Peyer's patch (tissue), 4 donors: ENCODE measurements at regions not wholly inside any gene's neighbourhood (a gene's known extent, or its start where the extent isn't known, plus 50 kb on each side); places are given as distances from the start of the nearest gene placed in this dataset.

Source experiments
- DNase-seq, 3 donors: peaks; one replicate each; pipeline ENCODE4 v3.0.0-alpha.2; 2017 to 2019
- H3K27ac ChIP-seq, 4 donors: fragments of 200-600 bp; sonication (generic); one replicate each; pipeline ENCODE4 v1.5.1; 2016 to 2019
- H3K27me3 ChIP-seq, 2 donors: fragments of 200-600 bp; sonication (generic); one replicate each; pipeline ENCODE4 v1.5.1; 2019
- H3K36me3 ChIP-seq, 3 donors: fragments of 200-600 bp; sonication (generic); one replicate each; pipeline ENCODE4 v1.5.1; 2016 to 2019
- H3K4me1 ChIP-seq, 4 donors: fragments of 200-600 bp; sonication (generic); one replicate each; pipeline ENCODE4 v1.5.1; 2016 to 2019
- H3K4me3 ChIP-seq, 4 donors: fragments of 200-600 bp; sonication (generic); 1 replicate in 3 of 4; 2 replicates in 1 of 4; pipeline ENCODE4 v1.5.1; 2016 to 2019; ENCODE audit warnings: mild to moderate bottlenecking in 1 of 4
- H3K9me3 ChIP-seq, 4 donors: fragments of 200-600 bp; sonication (generic); one replicate each; pipeline ENCODE4 v1.5.1; 2016 to 2019; ENCODE audit warnings: mild to moderate bottlenecking in 1 of 4
- POLR2A ChIP-seq, 2 donors: fragments of 450-650 bp; IDR thresholded peaks; one replicate each; pipeline ENCODE4 v1.5.1; 2017; ENCODE audit warnings: antibody characterized with exemption in 2 of 2, mild to moderate bottlenecking in 2 of 2, moderate library complexity in 2 of 2
- TF ChIP-seq, protein P1 (sequence below), 6 experiments: fragments of 450-650 bp in 4 of 6; fragments of 200-600 bp in 2 of 6; sonication (generic) in 1 of 6; IDR thresholded peaks; one replicate each; pipeline ENCODE4 v1.5.1; 2017 to 2019; ENCODE audit warnings: antibody characterized with exemption in 6 of 6, mild to moderate bottlenecking in 3 of 6, moderate library complexity in 1 of 6

DNA sequence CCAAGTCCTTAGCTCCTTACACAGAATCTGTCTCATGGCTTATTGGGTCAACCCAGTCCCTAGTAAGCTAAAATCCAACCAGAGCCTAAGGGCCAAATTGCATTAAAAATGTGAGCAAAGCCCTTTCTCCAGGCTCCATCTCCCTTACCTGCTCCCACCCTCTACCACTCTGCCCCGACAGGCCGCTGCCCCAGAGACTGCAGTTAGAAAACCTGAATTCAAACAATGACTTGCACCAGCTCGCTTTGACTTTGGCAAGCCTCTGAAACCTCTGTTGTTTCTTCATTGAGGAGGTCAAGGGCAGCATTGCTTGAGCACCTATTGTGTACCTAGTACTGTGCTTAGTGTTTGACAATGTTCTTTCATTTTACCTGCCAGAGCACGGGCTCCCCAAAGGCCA, 188.1 kb upstream of the PMEPA1 start:
- H3K4me3 ChIP-seq: no peak overlapping the region
- no peak for DNase-seq
- no peak for TF ChIP-seq POLR2A (IDR thresholded peaks at IDR 0.05)
- TF ChIP-seq, protein P1, sequence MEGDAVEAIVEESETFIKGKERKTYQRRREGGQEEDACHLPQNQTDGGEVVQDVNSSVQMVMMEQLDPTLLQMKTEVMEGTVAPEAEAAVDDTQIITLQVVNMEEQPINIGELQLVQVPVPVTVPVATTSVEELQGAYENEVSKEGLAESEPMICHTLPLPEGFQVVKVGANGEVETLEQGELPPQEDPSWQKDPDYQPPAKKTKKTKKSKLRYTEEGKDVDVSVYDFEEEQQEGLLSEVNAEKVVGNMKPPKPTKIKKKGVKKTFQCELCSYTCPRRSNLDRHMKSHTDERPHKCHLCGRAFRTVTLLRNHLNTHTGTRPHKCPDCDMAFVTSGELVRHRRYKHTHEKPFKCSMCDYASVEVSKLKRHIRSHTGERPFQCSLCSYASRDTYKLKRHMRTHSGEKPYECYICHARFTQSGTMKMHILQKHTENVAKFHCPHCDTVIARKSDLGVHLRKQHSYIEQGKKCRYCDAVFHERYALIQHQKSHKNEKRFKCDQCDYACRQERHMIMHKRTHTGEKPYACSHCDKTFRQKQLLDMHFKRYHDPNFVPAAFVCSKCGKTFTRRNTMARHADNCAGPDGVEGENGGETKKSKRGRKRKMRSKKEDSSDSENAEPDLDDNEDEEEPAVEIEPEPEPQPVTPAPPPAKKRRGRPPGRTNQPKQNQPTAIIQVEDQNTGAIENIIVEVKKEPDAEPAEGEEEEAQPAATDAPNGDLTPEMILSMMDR (IDR thresholded peaks at IDR 0.05): no peak

DNA sequence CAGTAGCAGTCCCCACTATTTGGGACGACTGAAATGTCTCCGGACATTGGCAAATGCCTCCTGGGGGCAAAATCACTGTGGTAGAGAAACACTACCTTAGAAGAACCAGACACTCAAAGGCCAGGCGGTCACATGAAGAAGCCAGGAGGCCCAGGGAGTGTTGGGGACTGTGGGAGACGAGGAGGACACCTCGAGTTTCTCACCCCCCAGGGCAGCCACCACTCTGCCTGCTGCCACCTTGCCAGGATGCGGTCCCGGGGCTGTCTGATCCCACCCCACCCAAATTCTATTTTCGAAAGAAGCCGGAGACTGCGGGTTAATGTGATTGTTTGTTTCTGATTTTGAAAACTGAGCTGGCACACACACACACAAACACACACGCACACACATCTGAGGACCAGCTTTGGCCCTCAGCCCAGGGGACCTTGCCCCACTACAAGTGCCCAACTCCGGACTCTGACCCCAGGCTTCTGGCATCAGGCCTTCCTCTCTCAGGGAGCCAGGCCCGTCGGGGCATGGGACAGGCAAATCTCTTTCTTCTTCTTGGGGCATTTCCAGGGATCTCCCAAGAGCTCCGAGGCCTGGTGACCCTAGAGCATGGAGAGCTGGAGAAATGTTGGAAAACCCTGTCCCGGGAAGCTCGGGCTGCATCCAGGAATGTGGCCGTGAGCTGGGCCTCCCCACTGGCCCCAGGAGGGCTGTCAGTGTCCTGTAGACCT, 187.5 kb upstream of the PMEPA1 start:
- TF ChIP-seq, protein P1 (IDR thresholded peaks at IDR 0.05): no peak
- TF ChIP-seq POLR2A (IDR thresholded peaks at IDR 0.05): no peak
- no peaks in the 10 kb centered on the region for H3K27me3 ChIP-seq
- DNase-seq: peak in 2 of 3 donors; percentile 89 to 90
- no peaks in the 10 kb centered on the region for H3K9me3 ChIP-seq
- H3K27ac ChIP-seq: peak overlapping the region in 1 of 4 donors; percentile 31
- H3K4me3 ChIP-seq: no peak overlapping the region
- no peaks in the 10 kb centered on the region for H3K36me3 ChIP-seq
- peaks cover 0 to 6% (median 0%) of the 10 kb centered on the region in 4 donors for H3K4me1 ChIP-seq

More for the DNA sequence above, 188.1 kb upstream of the PMEPA1 start:
- H3K9me3 ChIP-seq: no peaks in the 10 kb centered on the region
- no peaks in the 10 kb centered on the region for H3K27me3 ChIP-seq
- H3K36me3 ChIP-seq: no peaks in the 10 kb centered on the region
- peak overlapping the region in 1 of 4 donors; percentile 31 for H3K27ac ChIP-seq
- H3K4me1 ChIP-seq: peaks cover 0 to 6% (median 0%) of the 10 kb centered on the region in 4 donors

- no peak overlapping the region for H3K27ac ChIP-seq
- no peaks in the 10 kb centered on the region for H3K9me3 ChIP-seq
- TF ChIP-seq, protein P1 (IDR thresholded peaks at IDR 0.05): no peak
- no peak for TF ChIP-seq POLR2A (IDR thresholded peaks at IDR 0.05)
- DNase-seq: peak in 1 of 3 donors; percentile 50
- H3K27me3 ChIP-seq: no peaks in the 10 kb centered on the region
- H3K36me3 ChIP-seq: no peaks in the 10 kb centered on the region
- H3K4me3 ChIP-seq: no peak overlapping the region
- peaks cover 0 to 6% (median 0%) of the 10 kb centered on the region in 4 donors for H3K4me1 ChIP-seq
Measured at GRCh38 chr20:57896563-57896962, 186.7 kb upstream of the PMEPA1 start.

DNA sequence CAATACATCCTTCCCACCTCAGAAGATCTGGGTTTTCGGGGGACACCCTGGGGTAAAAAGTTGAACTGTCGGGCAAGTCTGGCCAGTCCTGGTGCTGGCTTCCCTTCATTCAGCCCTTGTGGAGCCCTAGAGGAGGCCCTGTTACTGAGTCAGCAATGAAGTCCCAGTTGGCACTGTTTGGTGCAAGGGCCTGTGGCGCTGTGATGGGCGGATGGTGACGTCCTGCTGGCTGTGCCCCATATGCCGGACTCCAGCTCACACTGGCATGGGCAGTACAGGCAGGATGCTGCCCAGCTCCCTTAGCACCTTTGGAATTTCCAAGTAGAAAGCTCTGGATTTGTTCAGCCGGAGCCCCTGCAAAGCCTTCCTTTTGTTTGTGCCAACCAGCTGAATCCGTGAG, 186.2 kb upstream of the PMEPA1 start:
- H3K36me3 ChIP-seq: no peaks in the 10 kb centered on the region
- peaks cover 0 to 6% (median 0%) of the 10 kb centered on the region in 4 donors for H3K4me1 ChIP-seq
- H3K27me3 ChIP-seq: no peaks in the 10 kb centered on the region
- TF ChIP-seq POLR2A (IDR thresholded peaks at IDR 0.05): no peak
- TF ChIP-seq, protein P1 (IDR thresholded peaks at IDR 0.05): no peak
- H3K9me3 ChIP-seq: no peaks in the 10 kb centered on the region
- no peak overlapping the region for H3K4me3 ChIP-seq
- peak in 1 of 3 donors; percentile 28 for DNase-seq
- H3K27ac ChIP-seq: no peak overlapping the region

- Histone ChIP-seq H3K4me1 (peaks cover 0 to 6% (median 0%) of the 10 kb centered on the region in 4 donors), H3K27me3 (no peaks in the 10 kb centered on the region), H3K9me3 (no peaks in the 10 kb centered on the region), H3K27ac (no peak overlapping the region), H3K36me3 (no peaks in the 10 kb centered on the region), H3K4me3 (no peak overlapping the region)
- peak in 1 of 3 donors; percentile 26 for DNase-seq
- TF ChIP-seq POLR2A (IDR thresholded peaks at IDR 0.05): no peak
- TF ChIP-seq, protein P1 (IDR thresholded peaks at IDR 0.05): no peak
Measured at GRCh38 chr20:57895161-57895855, 185.5 kb upstream of the PMEPA1 start.
